ENCODE measurements at regions not wholly inside any gene's neighbourhood (a gene's known extent, or its start where the extent isn't known, plus 50 kb on each side); places are given as distances from the start of the nearest gene placed in this dataset.

DNA sequence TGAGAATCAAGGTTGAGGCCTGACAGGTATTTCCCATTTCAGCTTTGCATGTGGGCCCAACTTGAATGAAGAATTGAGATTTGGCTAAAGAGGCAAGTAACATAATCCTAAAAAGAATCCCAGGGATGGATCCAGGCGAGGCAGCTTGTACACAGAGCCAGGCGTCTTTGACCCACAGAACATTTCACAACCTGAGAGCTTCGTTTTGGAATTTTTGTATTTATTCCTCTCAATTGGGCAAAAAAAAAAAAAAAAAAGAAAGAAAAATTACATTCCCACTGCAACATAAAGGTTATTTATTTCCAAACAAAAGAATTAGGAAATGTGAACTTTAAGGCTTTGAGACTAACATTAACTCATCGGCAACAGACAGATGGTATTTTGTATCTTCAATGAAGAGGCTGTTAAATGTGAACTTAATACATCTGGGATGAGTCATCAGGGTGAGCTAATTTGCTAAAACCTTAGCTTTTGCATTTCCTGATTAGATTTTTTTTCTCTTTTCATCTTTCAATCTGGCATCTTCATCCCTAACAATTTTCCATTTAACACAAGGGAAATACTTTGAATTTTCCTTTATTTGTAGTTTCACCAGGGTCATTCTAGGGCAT is 478.5 kb upstream of the TNP1 start:
- no peak overlapping the region for H3K4me3 ChIP-seq (ENCODE audit: low read depth, low read length)
- peak; percentile 74 for DNase-seq (ENCODE audit: low read depth)
- TF ChIP-seq, protein P1, sequence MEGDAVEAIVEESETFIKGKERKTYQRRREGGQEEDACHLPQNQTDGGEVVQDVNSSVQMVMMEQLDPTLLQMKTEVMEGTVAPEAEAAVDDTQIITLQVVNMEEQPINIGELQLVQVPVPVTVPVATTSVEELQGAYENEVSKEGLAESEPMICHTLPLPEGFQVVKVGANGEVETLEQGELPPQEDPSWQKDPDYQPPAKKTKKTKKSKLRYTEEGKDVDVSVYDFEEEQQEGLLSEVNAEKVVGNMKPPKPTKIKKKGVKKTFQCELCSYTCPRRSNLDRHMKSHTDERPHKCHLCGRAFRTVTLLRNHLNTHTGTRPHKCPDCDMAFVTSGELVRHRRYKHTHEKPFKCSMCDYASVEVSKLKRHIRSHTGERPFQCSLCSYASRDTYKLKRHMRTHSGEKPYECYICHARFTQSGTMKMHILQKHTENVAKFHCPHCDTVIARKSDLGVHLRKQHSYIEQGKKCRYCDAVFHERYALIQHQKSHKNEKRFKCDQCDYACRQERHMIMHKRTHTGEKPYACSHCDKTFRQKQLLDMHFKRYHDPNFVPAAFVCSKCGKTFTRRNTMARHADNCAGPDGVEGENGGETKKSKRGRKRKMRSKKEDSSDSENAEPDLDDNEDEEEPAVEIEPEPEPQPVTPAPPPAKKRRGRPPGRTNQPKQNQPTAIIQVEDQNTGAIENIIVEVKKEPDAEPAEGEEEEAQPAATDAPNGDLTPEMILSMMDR (IDR thresholded peaks at IDR 0.05; ENCODE audit: insufficient read depth, low read length), result no peak

DNA sequence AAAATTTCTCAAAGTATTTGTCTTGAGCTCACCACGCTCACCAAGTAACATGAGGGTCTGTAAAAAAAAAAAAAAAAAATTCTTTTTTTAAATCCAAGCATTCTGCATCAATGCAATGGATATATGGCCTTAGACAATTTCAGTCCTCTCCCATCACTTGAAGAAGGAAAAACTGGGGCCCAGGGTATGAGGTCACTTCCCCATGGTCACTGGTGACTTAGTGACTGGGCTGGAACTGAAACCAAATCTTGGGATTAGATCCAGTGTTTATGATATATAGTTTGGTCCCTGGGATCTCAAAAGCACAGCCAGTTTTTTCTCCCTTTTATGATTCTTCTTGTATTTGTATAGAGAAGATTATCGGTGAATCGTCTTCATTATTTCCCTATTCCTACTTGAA is 477.9 kb upstream of the TNP1 start:
- no peak for DNase-seq (ENCODE audit: low read depth)
- TF ChIP-seq, protein P1 (IDR thresholded peaks at IDR 0.05; ENCODE audit: insufficient read depth, low read length), result no peak
- no peak overlapping the region for H3K4me3 ChIP-seq (ENCODE audit: low read depth, low read length)

DNA sequence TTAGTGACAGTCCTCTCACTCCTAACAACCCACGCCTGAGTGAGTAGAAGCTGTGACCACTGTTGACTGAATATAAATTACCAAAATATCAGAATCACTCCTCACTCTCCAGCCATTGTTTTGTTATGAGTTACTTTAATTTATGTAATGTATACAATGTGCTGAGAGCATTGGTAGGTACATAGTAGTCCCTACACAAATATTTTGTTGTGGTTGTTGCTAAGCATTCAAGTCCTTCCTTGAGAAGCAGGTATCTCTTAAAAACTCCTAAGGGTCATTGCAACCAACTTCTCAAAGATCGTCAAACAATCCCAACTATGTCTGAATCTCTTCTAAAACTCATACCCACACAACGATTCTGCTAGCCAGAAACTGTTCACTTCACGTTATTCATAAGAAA is 476.8 kb upstream of the TNP1 start:
- TF ChIP-seq, protein P1 (IDR thresholded peaks at IDR 0.05; ENCODE audit: insufficient read depth, low read length), result no peak
- DNase-seq (ENCODE audit: low read depth), result no peak
- no peak overlapping the region for H3K4me3 ChIP-seq (ENCODE audit: low read depth, low read length)

DNA sequence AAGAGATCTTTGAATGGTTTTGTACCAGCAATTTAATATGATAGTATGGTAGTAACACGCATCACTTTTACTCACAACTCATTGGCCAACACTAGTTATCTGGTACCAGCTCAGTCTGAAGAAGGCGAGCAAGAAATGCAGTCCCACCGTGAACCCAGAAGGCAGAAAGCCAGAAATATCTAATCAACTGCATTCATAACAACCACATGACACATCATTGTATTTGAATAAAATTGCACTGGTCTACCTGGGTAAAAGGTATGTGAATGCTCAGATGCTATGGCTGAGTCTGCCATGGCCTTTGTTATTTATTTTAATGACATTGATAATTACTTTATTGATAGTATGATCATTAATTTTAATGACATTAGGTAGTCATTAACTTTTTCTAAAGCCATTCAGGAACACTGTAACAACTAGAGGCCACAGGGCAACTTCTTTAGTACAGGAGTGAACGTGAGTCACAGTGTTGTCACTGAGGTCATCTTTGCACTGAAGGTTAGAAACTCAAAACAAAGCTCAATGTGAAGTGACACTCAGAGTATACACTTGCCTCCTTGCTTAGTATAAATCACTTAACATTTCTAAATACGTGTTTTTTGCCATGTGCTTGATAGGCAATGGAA is 475.6 kb upstream of the TNP1 start:
- DNase-seq (ENCODE audit: low read depth), result no peak
- H3K4me3 ChIP-seq (ENCODE audit: low read depth, low read length), result no peak overlapping the region

DNA sequence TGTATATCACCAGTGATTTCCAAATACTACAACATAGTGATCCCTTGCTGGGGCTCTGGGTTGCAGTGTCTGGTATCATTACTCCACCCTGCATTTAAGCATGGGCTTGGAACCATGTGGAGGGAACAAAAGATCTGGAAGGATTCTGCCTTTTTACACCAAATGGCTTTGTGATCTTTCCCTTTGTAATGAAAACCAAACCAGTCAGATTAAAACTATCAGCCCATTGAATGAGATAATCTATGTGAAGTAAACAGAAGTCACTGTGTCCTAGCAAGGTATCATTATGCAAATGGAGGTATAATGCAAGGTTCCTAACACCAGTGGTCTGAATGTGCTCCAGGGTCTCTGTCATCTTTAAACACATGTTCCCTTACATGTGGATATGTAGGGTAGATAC is 474.7 kb upstream of the TNP1 start:
- no peak overlapping the region for H3K4me3 ChIP-seq (ENCODE audit: low read depth, low read length)
- DNase-seq (ENCODE audit: low read depth), result no peak
- TF ChIP-seq, protein P1 (IDR thresholded peaks at IDR 0.05; ENCODE audit: insufficient read depth, low read length), result no peak

More for the DNA sequence above, 475.6 kb upstream of the TNP1 start:
- TF ChIP-seq, protein P1 (IDR thresholded peaks at IDR 0.05; ENCODE audit: insufficient read depth, low read length), result no peak

DNA sequence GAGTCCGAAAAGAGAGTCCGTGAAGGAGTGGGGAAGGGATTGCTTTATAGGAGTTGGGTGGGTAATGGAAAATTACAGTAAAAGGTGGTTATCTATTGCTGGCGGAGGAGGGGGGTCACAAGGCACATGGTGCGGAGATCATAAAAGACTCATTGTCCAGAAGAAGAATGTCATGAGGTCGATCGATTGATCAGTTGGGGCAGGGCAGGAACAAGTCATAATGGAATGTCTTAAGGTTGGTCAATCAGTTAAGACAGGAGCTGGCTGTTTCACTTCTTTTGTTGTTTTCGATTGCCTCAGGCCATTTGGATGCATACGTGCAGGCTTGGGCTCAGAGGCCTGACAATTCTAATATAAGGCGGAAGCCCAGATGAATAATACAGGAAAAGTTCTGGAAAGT is 473.0 kb upstream of the TNP1 start:
- TF ChIP-seq, protein P1 (IDR thresholded peaks at IDR 0.05; ENCODE audit: insufficient read depth, low read length), result no peak
- no peak for DNase-seq (ENCODE audit: low read depth)
- no peak overlapping the region for H3K4me3 ChIP-seq (ENCODE audit: low read depth, low read length)

DNA sequence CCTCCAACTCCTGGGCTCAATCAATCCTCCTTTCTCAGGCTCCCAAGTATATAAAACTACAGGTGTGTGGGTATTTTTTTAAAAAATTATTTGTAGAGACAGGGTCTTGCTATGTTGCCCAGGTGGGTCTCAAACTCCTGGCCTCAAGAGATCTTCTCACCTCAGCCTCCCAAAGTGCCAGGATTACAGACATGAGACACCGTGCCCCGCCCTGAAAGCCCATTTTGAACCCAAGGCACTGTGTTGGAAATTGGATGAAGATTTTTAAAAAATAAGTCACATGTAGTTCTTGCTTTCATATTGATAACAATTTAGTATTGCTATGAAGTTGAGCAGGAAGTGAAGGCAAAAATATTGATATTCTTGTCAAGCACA is 472.5 kb upstream of the TNP1 start:
- TF ChIP-seq, protein P1 (IDR thresholded peaks at IDR 0.05; ENCODE audit: insufficient read depth, low read length), result no peak
- H3K4me3 ChIP-seq (ENCODE audit: low read depth, low read length), result no peak overlapping the region
- no peak for DNase-seq (ENCODE audit: low read depth)

Measured in fibroblast of the aortic adventitia (primary cell).